GM12878 (cell line): ENCODE measurements at regions not wholly inside any gene's neighbourhood (a gene's known extent, or its start where the extent isn't known, plus 50 kb on each side); places are given as distances from the start of the nearest gene placed in this dataset.

ENCODE experiments used
- ATAC-seq: fragments of 200-7000 bp; cut with Tn5 transposase; 3 replicates; pipeline ENCODE4 v1.9.1; 2020; ENCODE audit warnings: mild to moderate bottlenecking, moderate library complexity
- BruUV-seq: library from RNA; stranded (reverse); fragments of 400-500 nt; replicated peaks from 2 replicates; lab custom pipeline; 2021; lab: Mats Ljungman, UMichigan
- CTCF ChIA-PET: fragments of 300-600 bp; sonication (Branson Sonifier 250); formaldehyde crosslinking; extraction: SDS; loops from one replicate; lab custom pipeline; 2021; ENCODE audit warnings: inconsistent platforms; lab: Yijun Ruan, JAX
- POLR2A ChIA-PET: fragments of 350-600 bp; formaldehyde crosslinking; extraction: SDS; loops from one replicate; lab custom pipeline; 2021; ENCODE audit warnings: inconsistent platforms; lab: Charles Lee
- RAD21 ChIA-PET: fragments of 300-600 bp; sonication (Branson Sonifier 250); formaldehyde crosslinking; loops from one replicate; lab custom pipeline; 2023; ENCODE audit warnings: antibody characterized with exemption; ENCODE audit not compliant: unreplicated experiment; lab: Charles Lee
- SMC1A ChIA-PET: fragments of 300-600 bp; sonication (Branson Sonifier 250); formaldehyde crosslinking; loops from one replicate; lab custom pipeline; 2023; ENCODE audit not compliant: unreplicated experiment, uncharacterized antibody; lab: Charles Lee
- DNase-seq: peaks from one replicate; pipeline ENCODE4 v3.0.0-alpha.2; 2011; ENCODE audit warnings: low read depth, low spot score
- FAIRE-seq: peaks from 3 replicates; lab custom pipeline; 2011; peaks lifted over from hg19 to GRCh38; lab: Jason Lieb, UNC
- H2AFZ ChIP-seq: 2 replicates; pipeline ENCODE4 v1.6.0; 2011; ENCODE audit warnings: low read depth, low read length, control low read depth; ENCODE audit not compliant: control insufficient read depth
- H3K27ac ChIP-seq: 2 replicates; pipeline ENCODE4 v1.5.1; 2011; ENCODE audit warnings: control low read depth; ENCODE audit not compliant: control insufficient read depth, insufficient read depth
- H3K27me3 ChIP-seq, 2 experiments: replicated peaks in 1 of 2; 2 replicates each; pipeline versions ENCODE4 v1.6.0 to v1.6.1; 2011; ENCODE audit warnings: low read length in 1 of 2; ENCODE audit not compliant: control insufficient read depth in 2 of 2, insufficient read depth in 2 of 2
- H3K36me3 ChIP-seq, 2 experiments: 2 replicates each; pipeline ENCODE4 v1.5.1; 2011; ENCODE audit warnings: low read length in 1 of 2; ENCODE audit not compliant: control insufficient read depth in 2 of 2, insufficient read depth in 2 of 2
- H3K4me1 ChIP-seq: 2 replicates; pipeline ENCODE4 v1.6.1; 2011; ENCODE audit warnings: mild to moderate bottlenecking, low read length, moderate library complexity, mixed read lengths; ENCODE audit not compliant: control insufficient read depth, insufficient read depth
- H3K4me2 ChIP-seq: 2 replicates; pipeline ENCODE4 v1.6.0; 2011; ENCODE audit warnings: control low read depth; ENCODE audit not compliant: control insufficient read depth, insufficient read depth
- H3K4me3 ChIP-seq: fragments of 200-600 bp; sonication (generic); 2 replicates; pipeline ENCODE4 v1.5.1; 2016
- H3K79me2 ChIP-seq: 2 replicates; pipeline ENCODE4 v1.6.0; 2011; ENCODE audit warnings: low read length; ENCODE audit not compliant: control insufficient read depth, insufficient read depth
- H3K9ac ChIP-seq: 2 replicates; pipeline ENCODE4 v1.8.0; 2011; ENCODE audit warnings: low read length, control low read depth, mixed read lengths; ENCODE audit not compliant: control insufficient read depth, insufficient read depth
- H3K9me3 ChIP-seq: replicated peaks from 3 replicates; pipeline ENCODE4 v1.5.1; 2011; ENCODE audit warnings: mild to moderate bottlenecking, low read length; ENCODE audit not compliant: control insufficient read depth, insufficient read depth
- H4K20me1 ChIP-seq: 2 replicates; pipeline ENCODE4 v1.6.0; 2011; ENCODE audit not compliant: control insufficient read depth, insufficient read depth
- BCLAF1 ChIP-seq: fragments of 450-650 bp; IDR thresholded peaks from 2 replicates; pipeline ENCODE4 v1.6.1; 2017; ENCODE audit warnings: antibody characterized with exemption, mild to moderate bottlenecking, moderate library complexity
- BHLHE40 ChIP-seq, 2 experiments: fragments of 450-650 bp in 1 of 2; IDR thresholded peaks; 2 replicates each; pipeline ENCODE4 v1.6.1; 2011 to 2017; ENCODE audit warnings: low read depth in 2 of 2, borderline replicate concordance in 1 of 2, improper control_type of control experiment in 1 of 2, low read length in 1 of 2, mild to moderate bottlenecking in 1 of 2
- BRCA1 ChIP-seq: IDR thresholded peaks from 2 replicates; pipeline ENCODE4 v1.6.1; 2011; ENCODE audit warnings: low read depth, low read length, improper control_type of control experiment
- EED ChIP-seq: sonication (generic); IDR thresholded peaks from 2 replicates; pipeline ENCODE4 v1.6.1; 2016; ENCODE audit warnings: antibody characterized with exemption, low read depth
- EZH2 ChIP-seq: IDR thresholded peaks from 2 replicates; pipeline ENCODE4 v1.6.1; 2012; ENCODE audit warnings: low read depth, mild to moderate bottlenecking, control low read depth, inconsistent platforms, low read length, borderline replicate concordance; ENCODE audit not compliant: control insufficient read depth
- FOS ChIP-seq: IDR thresholded peaks from 3 replicates; pipeline ENCODE4 v1.6.1; 2011; ENCODE audit warnings: borderline replicate concordance; ENCODE audit not compliant: insufficient read length; ENCODE audit errors: extremely low read depth
- FOXM1 ChIP-seq: IDR thresholded peaks from 2 replicates; pipeline ENCODE4 v1.6.1; 2012; ENCODE audit warnings: low read depth, mild to moderate bottlenecking, inconsistent platforms, low read length, moderate library complexity
- GATAD2B ChIP-seq: fragments of 450-650 bp; conservative IDR thresholded peaks from 2 replicates; pipeline ENCODE4 v1.6.1; 2017; ENCODE audit warnings: low read depth, mild to moderate bottlenecking, moderate library complexity
- IKZF2 ChIP-seq, 2 experiments: fragments of 450-650 bp; IDR thresholded peaks; 2 replicates each; pipeline ENCODE4 v1.6.1; 2017; ENCODE audit warnings: mild to moderate bottlenecking in 2 of 2, moderate library complexity in 2 of 2
- KDM1A ChIP-seq: fragments of 200-600 bp; sonication (generic); IDR thresholded peaks from 2 replicates; pipeline ENCODE4 v1.6.1; 2016; ENCODE audit warnings: borderline replicate concordance
- RAD51 ChIP-seq: fragments of 450-650 bp; IDR thresholded peaks from 2 replicates; pipeline ENCODE4 v1.6.1; 2016; ENCODE audit warnings: moderate library complexity, mild to moderate bottlenecking, inconsistent platforms
- SREBF1 ChIP-seq: IDR thresholded peaks from 2 replicates; pipeline ENCODE4 v1.6.1; 2012; ENCODE audit warnings: mild to moderate bottlenecking, low read length
- STAT3 ChIP-seq: IDR thresholded peaks from 2 replicates; pipeline ENCODE4 v1.6.1; 2011; ENCODE audit warnings: low read depth, low read length, improper control_type of control experiment
- TAF1 ChIP-seq: IDR thresholded peaks from 2 replicates; pipeline ENCODE4 v1.6.1; 2011; ENCODE audit warnings: mild to moderate bottlenecking, low read depth, low read length, borderline replicate concordance
- ZSCAN29 ChIP-seq: fragments of 450-650 bp; IDR thresholded peaks from 2 replicates; pipeline ENCODE4 v1.6.1; 2017; ENCODE audit warnings: mild to moderate bottlenecking, moderate library complexity
- ZZZ3 ChIP-seq: IDR thresholded peaks from 2 replicates; pipeline ENCODE4 v1.6.1; 2011; ENCODE audit warnings: low read depth; ENCODE audit not compliant: control insufficient read depth, insufficient read length
- WGBS: methylation state at CpG from one replicate; pipeline ENCODE4 v1.1.6; 2016; ENCODE audit warnings: low lambda C conversion rate; ENCODE audit not compliant: insufficient replicate concordance, insufficient coverage; ENCODE audit errors: missing lambda C conversion rate; 5-methylcytosine and 5-hydroxymethylcytosine counted together
- in situ Hi-C: fragments of 300-500 bp; cut with MboI; formaldehyde crosslinking; loops from 9 replicates; pipeline ENCODE4 v1.14.3; 2018; ENCODE audit warnings: mixed read lengths
- intact Hi-C: fragments of 100-400 bp; cut with micrococcal nuclease; formaldehyde crosslinking; loops from one replicate; pipeline ENCODE4 v1.14.2; 2022; ENCODE audit not compliant: unreplicated experiment
- TF ChIP-seq, protein P1 (sequence below): IDR thresholded peaks from 2 replicates; pipeline ENCODE4 v1.6.1; 2011; ENCODE audit warnings: low read depth, low read length, improper control_type of control experiment, borderline replicate concordance

DNA sequence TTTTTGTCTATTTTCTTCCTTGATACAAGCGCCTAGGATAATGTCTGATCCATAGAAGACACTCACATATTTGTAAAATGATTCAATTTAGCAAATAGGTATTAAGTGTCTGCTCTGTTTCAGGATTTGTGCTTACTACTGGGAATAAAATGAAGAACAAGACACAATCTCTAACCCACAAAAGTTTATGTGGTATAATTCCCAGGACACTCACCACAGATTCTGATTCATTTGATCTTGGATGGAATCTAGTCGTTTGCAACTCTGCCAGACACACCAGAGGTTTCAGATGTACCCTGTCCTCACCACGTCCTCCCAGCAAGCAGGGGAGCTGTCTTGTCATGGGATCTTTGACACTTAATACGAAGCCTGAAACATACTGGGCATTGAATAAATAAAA is 208.3 kb downstream of the LRIG3 start:
- no peak overlapping the region for H3K4me3 ChIP-seq
- H4K20me1 ChIP-seq = no peaks in the 10 kb centered on the region
- H3K27ac ChIP-seq = no peak overlapping the region
- in situ Hi-C loops (no loop called here), intact Hi-C loops (no loop called here)
- H3K9ac ChIP-seq = no peak overlapping the region
- SMC1A ChIA-PET = no interaction called here
- no peaks in the 10 kb centered on the region for H3K79me2 ChIP-seq
- no peak overlapping the region for H2AFZ ChIP-seq
- H3K9me3 ChIP-seq = no peaks in the 10 kb centered on the region
- WGBS = 2% methylated on average over 4 of the region's 4 CpGs
- no peaks in the 10 kb centered on the region for H3K4me1 ChIP-seq
- TF ChIP-seq FOXM1 (no peak), TAF1 (no peak), GATAD2B (no peak), EED (no peak)
- no peaks in the 10 kb centered on the region for H3K27me3 ChIP-seq
- no peaks in the 10 kb centered on the region for H3K36me3 ChIP-seq
- DNase-seq (no peak), ATAC-seq (no peak), FAIRE-seq (no peak)
- H3K4me2 ChIP-seq = no peak overlapping the region
- RAD21 ChIA-PET = no interaction called here
- CTCF ChIA-PET = no interaction called here
- no TSS peak for BruUV-seq
- POLR2A ChIA-PET = no interaction called here

DNA sequence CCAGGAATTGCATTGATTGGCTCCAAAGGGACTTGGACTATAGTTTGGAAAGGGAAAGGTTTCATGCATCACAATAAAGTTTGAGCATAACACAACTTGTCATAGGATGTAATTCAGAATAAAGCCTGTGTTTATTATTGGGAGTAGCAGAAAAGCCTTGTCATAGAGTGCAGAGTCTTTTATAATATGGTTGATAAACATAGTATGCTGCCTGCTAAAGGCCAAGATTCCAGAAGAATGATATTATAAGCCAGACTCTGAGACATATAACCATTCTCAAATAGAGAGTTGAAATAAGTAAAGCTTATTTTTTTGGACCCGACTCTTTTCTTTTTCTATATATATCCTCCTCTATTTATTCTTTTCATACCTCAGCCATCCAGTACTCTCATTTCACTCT is 207.3 kb downstream of the LRIG3 start:
- Histone ChIP-seq H3K27me3 (no peaks in the 10 kb centered on the region), H3K4me3 (no peak overlapping the region), H3K36me3 (no peaks in the 10 kb centered on the region), H4K20me1 (no peaks in the 10 kb centered on the region), H3K9me3 (no peaks in the 10 kb centered on the region), H2AFZ (no peak overlapping the region), H3K27ac (no peak overlapping the region), H3K9ac (no peak overlapping the region), H3K4me1 (no peaks in the 10 kb centered on the region), H3K79me2 (no peaks in the 10 kb centered on the region), H3K4me2 (no peak overlapping the region)
- ChIA-PET CTCF (no interaction called here), POLR2A (no interaction called here), RAD21 (no interaction called here), SMC1A (no interaction called here)
- ATAC-seq (no peak), DNase-seq (no peak), FAIRE-seq (no peak)
- 0% methylated on average over 1 of the region's 1 CpG for whole genome bisulfite sequencing
- in situ Hi-C loops = no loop called here
- intact Hi-C loops = no loop called here
- BruUV-seq = no TSS peak
- no peak for TF ChIP-seq FOS
- TF ChIP-seq BCLAF1 = no peak
- TF ChIP-seq EZH2 = no peak
- no peak for TF ChIP-seq RAD51
- no peak for TF ChIP-seq IKZF2 (IDR thresholded peaks at IDR 0.05)
- TF ChIP-seq STAT3 = no peak
- no peak for TF ChIP-seq ZSCAN29
- no peak for TF ChIP-seq SREBF1
- TF ChIP-seq, protein P1, sequence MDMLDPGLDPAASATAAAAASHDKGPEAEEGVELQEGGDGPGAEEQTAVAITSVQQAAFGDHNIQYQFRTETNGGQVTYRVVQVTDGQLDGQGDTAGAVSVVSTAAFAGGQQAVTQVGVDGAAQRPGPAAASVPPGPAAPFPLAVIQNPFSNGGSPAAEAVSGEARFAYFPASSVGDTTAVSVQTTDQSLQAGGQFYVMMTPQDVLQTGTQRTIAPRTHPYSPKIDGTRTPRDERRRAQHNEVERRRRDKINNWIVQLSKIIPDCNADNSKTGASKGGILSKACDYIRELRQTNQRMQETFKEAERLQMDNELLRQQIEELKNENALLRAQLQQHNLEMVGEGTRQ = no peak
- TF ChIP-seq BHLHE40 (IDR thresholded peaks at IDR 0.05; ENCODE audit: borderline replicate concordance in 1 of 2, low read depth in 2 of 2, low read length in 1 of 2) = no peak
- TF ChIP-seq ZZZ3 = no peak
- no peak for TF ChIP-seq BRCA1
- TF ChIP-seq KDM1A = no peak
